ENCODE measurements at regions not wholly inside any gene's neighbourhood (a gene's known extent, or its start where the extent isn't known, plus 50 kb on each side); places are given as distances from the start of the nearest gene placed in this dataset.

DNA sequence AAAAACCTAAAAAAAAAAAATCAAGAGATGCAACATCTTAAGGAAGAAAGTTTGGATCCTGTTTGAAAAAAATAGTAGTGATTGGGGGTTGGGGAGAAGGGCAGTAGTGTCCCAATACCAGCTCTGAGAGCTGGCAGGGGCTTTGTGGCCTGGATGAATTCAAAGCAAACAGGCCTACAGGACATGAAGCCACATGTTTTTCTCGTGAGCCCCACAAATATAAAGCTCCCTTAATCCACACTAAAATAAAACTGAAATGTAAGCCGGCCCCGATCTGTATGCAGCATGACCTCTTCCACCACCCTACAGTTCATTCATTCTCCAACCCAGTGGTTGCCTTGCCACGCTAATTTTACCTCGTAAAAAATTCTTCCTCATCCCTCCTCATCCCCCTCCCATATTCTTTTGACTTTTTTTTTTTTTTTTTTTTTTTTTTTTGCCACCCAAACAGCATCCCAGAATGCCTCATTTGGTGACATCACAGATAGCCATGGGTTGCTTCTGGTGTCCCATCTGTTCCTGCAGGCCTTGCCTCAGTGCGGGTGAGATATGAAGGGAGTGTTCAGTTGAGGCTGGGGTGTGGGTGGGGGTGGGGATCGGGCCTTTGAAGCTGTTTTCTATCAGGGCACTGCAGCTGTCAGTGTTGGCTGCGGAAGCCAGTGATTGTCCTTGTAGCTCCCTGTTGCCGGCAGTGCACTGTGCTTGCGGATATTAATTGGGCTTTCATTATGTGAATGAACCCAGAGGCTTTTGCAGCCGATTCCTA, 81.6 kb upstream of the NFIB start:
- no peak for DNase-seq

DNA sequence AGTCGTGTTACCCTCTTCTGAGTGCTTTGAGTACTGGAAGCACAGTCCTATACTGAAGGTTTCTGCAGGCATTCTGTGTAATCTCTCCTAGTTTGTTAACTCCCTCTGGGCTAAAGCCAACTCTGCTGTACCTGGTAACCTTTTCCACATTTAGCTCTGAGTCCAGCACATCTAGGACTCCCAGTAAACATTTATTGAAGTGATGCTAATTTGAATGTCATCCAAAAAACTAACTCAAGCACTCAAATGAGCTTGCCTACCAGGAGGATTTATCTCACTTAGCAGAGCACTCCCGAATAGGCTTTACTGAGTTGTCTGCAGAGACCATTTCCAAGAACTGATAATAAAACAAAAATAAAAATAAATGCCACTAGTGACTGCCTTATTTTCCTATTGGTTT, 79.5 kb upstream of the NFIB start:
- DNase-seq: no peak

DNA sequence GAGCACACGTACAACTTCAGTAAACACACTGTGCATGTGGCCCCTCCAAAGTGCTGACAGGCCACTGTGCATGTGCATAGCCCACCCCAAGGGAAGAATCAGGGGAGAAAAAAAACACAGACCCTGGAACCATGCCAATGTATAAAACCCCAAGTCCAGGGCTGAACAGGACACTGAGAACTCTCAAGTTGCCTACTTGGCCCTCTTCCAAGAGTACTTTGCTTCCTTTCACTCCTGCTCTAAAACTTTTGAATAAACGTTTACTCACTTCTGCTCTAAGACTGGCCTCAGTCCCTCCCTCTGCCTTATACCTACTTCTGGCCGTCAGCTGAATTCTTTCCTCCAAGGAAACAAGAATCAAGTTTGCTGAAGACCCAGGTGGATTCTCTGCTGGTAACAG, 77.7 kb upstream of the NFIB start:
- no peak for DNase-seq

DNA sequence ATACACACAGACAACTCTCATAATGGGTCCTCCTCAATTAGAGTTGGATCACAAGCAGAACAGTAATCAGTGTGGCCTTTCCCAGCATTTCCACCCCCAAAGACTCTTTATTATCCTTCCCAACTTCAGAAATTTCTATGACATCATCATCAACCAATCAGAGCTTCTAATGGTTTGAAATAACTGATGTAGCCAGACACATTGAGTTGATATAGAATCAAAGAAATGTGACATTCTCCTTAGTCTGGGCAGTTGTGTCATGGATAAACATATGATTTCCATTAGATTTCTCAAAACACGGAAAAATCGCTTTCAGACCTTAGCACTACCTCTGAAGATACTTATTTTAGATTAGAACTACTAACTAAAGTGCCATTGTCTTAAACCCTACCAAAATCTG, 75.7 kb upstream of the NFIB start:
- no peak for DNase-seq

DNA sequence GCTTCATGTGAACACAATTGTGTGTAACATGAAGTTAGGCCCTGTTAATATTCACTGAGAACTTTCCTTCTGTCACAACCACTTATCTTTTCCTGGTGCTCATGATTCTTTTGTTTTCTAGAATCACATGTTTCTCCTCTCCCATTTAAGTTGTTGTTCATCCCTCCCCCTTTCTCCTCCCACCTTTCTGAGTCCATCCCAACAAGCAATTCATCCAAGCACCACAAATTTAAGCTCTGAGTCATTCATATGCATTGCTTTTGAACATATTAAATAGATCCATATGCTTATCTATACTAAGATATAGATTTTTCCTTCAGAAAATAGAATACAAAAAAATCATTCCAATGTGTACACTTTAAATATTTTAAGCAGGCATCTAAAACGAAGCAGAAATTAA, 75.2 kb upstream of the NFIB start:
- DNase-seq: no peak

DNA sequence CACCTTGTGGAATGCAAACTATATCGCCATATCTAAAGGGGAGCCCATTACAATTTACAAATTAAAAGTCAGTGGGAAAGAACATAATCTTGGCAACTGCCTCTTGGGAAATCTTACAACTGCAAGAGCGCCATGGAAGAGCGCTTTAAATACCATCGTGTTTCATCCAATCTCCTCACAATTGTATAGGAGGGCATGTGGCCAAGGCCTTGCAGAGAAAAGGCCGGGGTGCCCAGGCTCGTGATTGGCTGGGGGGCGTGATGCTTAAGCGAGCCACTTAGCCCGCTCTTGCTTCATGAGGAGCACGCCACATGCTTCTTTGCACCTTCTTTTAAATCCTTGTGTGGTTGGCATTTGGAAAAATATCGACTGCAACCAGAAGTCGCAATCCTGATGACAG, 69.8 kb upstream of the NFIB start:
- DNase-seq: no peak

DNA sequence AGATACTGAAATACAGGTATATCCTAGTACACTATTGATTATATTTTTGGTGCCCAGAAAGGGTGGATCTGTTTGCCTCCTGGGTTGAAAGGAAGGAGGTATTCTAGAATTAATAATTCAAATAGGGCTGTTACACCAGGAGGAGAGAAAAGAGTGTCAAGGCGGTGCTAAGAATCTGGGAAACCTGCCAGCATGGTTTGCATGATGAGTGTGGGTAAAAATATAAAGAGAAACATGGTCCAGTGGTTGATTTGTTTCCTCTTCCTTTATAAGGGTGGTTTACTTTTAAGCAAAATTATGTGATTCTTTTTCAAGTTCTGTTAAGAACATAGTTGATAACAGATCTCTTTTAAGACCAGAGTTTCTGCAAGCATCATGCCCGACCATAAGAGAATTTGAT, 69.4 kb upstream of the NFIB start:
- no peak for DNase-seq

DNA sequence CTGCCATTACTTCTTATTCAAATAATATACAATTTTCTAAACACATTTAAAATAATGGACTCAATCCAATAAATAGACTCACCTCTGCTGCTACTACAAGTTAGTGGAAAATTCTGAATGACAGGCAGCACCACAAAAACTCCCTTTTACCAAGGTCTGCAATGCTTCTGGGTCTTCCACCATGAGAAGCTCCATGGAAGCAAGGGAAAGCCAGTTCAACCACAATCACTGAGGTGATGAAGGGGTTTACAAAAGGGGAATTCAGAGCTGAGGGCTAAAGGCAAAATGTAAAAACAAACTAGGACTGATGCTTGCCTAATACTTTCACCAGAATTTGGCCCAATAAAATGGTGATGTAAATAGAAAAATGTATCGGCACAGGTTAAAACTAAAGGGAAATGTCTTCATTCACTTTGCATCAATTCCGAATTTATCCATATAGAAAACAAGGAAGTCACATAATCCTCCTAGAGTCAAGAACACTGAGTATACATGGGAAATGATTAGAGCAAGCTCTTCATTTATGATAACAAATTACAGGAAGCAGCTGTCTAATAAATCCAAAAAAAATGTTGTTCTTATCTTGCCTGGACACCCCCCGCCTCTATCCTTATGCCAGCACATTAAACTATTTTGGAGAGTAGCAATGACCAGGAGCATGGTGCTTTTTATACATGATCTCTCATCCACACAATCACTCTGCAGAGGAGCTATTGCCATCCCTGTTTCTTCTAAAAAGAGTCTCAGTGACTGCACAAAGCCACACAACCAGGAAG, 66.3 kb upstream of the NFIB start:
- no peak for DNase-seq

DNA sequence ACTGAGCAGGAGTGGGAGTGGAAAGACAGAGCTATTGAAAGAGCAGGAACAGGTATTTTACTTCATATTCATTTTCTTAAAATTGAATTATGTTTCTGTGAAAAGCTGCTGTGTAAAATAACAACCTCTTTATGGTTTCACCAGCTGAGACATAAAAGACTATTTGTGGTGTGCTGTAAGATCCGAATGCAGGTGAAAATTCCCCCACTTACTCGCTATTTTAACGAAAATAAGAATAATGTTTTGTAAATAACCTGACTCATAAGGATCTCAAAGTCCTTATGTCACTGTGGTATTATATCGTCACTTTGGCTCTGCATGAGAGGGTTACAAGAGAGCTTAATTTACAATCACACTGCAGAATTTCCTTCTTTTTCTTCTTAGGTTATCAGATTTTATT, 65.3 kb upstream of the NFIB start:
- no peak for DNase-seq

DNA sequence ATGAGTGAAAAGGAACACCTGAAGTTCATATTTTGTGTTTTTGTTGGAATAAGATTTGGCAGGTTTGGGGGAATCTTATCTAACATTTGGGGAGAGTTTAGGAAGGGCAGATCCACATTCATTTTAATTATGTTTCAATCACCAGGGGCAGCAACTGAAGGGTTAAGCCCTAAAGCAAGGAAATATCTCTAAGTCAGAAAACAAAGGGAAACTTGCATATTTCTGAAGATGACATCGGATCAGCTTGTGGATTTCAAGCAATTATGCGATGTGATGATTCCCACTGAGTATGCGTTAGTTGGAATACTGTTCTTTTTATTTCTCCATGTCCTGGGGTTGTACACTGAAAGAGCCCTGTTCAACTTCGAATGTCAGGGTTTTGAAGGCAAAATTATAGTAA, 59.8 kb upstream of the NFIB start:
- DNase-seq: no peak

DNA sequence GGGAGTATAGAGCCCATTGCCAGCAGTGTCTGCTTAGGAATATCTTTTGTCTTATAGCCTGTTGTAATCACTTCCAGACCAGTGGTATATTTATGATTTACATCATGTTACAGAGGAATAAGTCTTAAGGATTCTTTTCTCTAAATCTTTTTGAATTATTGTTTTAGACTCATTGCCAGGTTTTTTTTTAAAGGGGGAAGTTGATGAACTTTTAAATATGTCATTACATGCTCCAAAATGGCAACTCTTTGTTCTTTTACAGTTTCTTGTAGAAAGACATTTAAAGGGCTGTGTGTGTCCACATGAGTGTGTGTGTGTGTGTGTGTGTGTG, 59.4 kb upstream of the NFIB start:
- no peak for DNase-seq

DNA sequence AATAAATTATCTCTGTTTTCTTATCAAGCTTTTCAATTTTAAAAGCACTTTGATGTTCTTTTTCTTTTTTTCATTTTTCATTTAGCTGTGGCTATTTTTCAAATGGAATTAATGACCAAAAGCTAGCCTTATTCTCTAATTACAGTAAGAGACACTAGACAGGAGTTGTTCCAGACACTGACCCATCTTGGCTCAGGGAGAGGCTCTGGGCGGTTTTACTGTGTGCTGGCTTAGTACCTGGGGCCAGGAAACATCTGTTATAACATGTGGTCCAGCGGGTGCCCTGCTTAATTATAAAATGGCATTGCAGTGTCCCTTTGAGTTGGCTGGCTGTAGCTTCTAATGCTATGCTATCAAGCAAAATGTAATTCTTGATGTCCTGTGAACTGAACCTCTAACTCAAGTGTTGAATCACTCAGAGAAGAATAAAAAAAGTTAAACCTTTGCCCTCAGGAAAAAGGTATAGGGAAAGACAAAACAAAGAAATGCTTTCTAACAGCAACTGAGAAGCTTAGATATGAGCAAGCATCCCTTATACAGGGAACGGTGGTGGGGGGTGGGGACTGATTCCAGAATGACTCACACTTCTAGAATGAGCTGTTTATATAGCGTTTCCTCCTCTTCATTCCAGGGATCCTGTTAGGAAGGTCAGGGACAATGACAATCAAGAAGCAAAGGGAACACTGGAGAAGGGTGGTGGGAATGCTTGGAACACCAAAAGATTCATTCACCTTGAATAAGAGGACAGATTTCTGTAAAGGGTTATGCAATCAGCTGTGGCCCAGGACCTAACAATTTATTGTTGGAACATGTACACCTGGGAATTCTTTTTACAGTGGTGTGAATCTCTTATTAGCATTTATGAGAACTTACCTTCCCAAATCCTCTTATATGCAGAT, 58.7 kb upstream of the NFIB start:
- DNase-seq: peak; percentile 48

DNA sequence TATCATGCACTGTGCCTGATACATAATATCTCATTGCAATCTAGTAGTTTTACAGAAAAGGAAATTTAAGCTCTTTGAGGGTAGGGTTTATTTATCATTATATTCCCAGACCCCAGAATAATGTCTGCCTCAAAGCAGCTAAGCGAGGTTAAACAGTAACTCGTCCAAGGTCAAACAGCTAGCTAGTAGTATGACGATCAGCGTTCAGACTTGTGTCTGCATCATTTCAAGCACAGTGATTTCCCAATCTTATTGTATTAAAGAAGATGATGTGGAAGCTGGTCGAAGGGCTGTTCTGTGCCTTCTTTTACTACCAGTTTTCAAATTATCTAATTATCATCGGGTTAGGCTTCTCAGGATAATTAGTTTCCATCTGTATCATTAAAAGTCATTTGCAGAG, 55.1 kb upstream of the NFIB start:
- no peak for DNase-seq

DNA sequence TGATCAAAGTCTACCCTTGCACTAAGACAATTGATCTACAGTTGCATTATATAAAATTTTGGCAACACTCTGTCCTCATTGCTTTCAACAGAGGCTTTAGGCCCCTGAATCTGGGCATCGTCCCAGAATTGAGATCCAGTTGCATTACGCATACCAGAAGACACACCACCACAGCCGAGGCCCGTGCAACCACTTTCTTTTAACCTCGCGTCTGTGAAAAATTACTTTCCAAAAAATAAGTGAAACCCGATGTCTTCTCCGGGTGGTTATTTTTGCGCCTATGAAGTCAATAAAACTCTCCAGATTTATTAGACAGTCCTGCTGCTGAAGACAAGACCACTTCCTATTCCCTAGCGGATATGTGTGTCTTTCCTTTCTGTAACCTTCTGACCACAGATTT, 52.1 kb upstream of the NFIB start:
- no peak for DNase-seq

DNA sequence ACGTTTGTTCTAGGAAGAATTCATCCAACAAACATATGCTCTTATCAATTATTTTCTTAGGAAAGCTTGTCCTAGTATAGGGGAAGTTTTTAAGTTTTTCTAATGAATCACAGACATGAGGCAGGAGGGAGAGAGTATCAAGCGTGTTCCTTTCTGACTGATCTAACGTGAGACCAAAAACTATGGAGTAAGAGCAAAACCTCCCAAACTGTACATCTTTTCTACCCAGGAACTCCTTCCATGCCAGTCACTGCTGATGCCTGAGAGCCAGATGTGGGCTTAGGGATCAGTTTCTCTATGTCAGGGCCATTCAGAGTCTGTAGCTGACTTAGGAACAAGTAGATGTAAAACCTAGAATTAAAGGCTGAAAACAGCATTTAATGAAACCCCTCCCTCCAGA, 51.7 kb upstream of the NFIB start:
- DNase-seq: no peak

Data from left kidney (tissue), 1 donor.